ENCODE measurements at regions not wholly inside any gene's neighbourhood (a gene's known extent, or its start where the extent isn't known, plus 50 kb on each side); places are given as distances from the start of the nearest gene placed in this dataset.

GRCh38 chr3:461006-461405 is 264.4 kb downstream of the CHL1 start:
- Histone ChIP-seq H3K4me2 (ENCODE audit: control insufficient read depth, insufficient read depth) (no peak overlapping the region), H3K36me3 (ENCODE audit: control insufficient read depth in 2 of 2, insufficient read depth in 2 of 2, low read length in 1 of 2) (no peaks in the 10 kb centered on the region), H3K27ac (ENCODE audit: control insufficient read depth, insufficient read depth) (no peak overlapping the region), H4K20me1 (ENCODE audit: control insufficient read depth, insufficient read depth) (no peaks in the 10 kb centered on the region), H3K4me3 (no peak overlapping the region), H3K9me3 (replicated peaks; ENCODE audit: control insufficient read depth, insufficient read depth, low read length) (no peaks in the 10 kb centered on the region), H3K79me2 (ENCODE audit: control insufficient read depth, insufficient read depth, low read length) (no peaks in the 10 kb centered on the region), H2AFZ (ENCODE audit: control insufficient read depth, low read depth, low read length) (no peak overlapping the region), H3K27me3 (replicated peaks in 1 of 2; ENCODE audit: control insufficient read depth in 2 of 2, insufficient read depth in 2 of 2, low read length in 1 of 2) (no peaks in the 10 kb centered on the region), H3K4me1 (ENCODE audit: control insufficient read depth, insufficient read depth, low read length) (peaks cover 12% of the 10 kb centered on the region), H3K9ac (ENCODE audit: control insufficient read depth, insufficient read depth, low read length) (no peak overlapping the region)
- SMC1A ChIA-PET (ENCODE audit: uncharacterized antibody, unreplicated experiment) = no interaction called here
- in situ Hi-C loops (cut with MboI) (no loop called here), intact Hi-C loops (cut with micrococcal nuclease; ENCODE audit: unreplicated experiment) (no loop called here)
- CTCF ChIA-PET = no interaction called here
- DNase-seq (ENCODE audit: low read depth, low spot score) = no peak
- RAD21 ChIA-PET (ENCODE audit: unreplicated experiment) = no interaction called here
- TF ChIP-seq KDM1A (IDR thresholded peaks at IDR 0.05; ENCODE audit: borderline replicate concordance) = no peak
- TF ChIP-seq BCL11A (IDR thresholded peaks at IDR 0.05; ENCODE audit: low read depth, low read length) = no peak
- no peak for TF ChIP-seq E2F4 (IDR thresholded peaks at IDR 0.05; ENCODE audit: low read depth, low read length)
- no peak for TF ChIP-seq CBX5 (IDR thresholded peaks at IDR 0.05; ENCODE audit: low read depth)
- TF ChIP-seq PRDM15 (CRISPR knock-in tag; IDR thresholded peaks at IDR 0.05) = no peak
- no peak for TF ChIP-seq MYC (IDR thresholded peaks at IDR 0.05; ENCODE audit: insufficient read depth, insufficient read length, insufficient replicate concordance, low read length, severe bottlenecking)
- TF ChIP-seq ZNF207 (IDR thresholded peaks at IDR 0.05; ENCODE audit: borderline replicate concordance) = no peak
- no peak for TF ChIP-seq SKIL (IDR thresholded peaks at IDR 0.05; ENCODE audit: low read depth, poor library complexity, severe bottlenecking)
- no peak for TF ChIP-seq BACH1 (IDR thresholded peaks at IDR 0.05; ENCODE audit: borderline replicate concordance)
- TF ChIP-seq SP1 (IDR thresholded peaks at IDR 0.05; ENCODE audit: low read depth, low read length) = no peak
- no peak for TF ChIP-seq NFYB (IDR thresholded peaks at IDR 0.05; ENCODE audit: insufficient read depth, low read depth, low read length)
- no peak for TF ChIP-seq CREM (IDR thresholded peaks at IDR 0.05; ENCODE audit: low read depth)
- no peak for TF ChIP-seq ELK1 (IDR thresholded peaks at IDR 0.05; ENCODE audit: low read depth, low read length)
- TF ChIP-seq ESRRA (IDR thresholded peaks at IDR 0.05; ENCODE audit: low read length) = no peak
- no TSS peak for BruUV-seq (replicated peaks)
- no peak for ATAC-seq
- POLR2A ChIA-PET = no interaction called here
- 100% methylated on average over 2 of the region's 2 CpGs for WGBS (ENCODE audit: insufficient coverage, insufficient replicate concordance, low lambda C conversion rate, missing lambda C conversion rate)
- FAIRE-seq = no peak

Measured in GM12878 (cell line).